ENCODE measurements at regions not wholly inside any gene's neighbourhood (a gene's known extent, or its start where the extent isn't known, plus 50 kb on each side); places are given as distances from the start of the nearest gene placed in this dataset.

- no peak for TF ChIP-seq EP300 (IDR thresholded peaks at IDR 0.05)
- TF ChIP-seq CTCF (IDR thresholded peaks at IDR 0.05), result no peak
These were observed 1007.3 kb upstream of the TSPY4 start for GRCh38 chrY:8329929-8330328.

Measured in sigmoid colon (tissue), 4 donors.